ENCODE measurements at regions not wholly inside any gene's neighbourhood (a gene's known extent, or its start where the extent isn't known, plus 50 kb on each side); places are given as distances from the start of the nearest gene placed in this dataset.
"Not testable (repeated sequence)": the region's sequence is repeated elsewhere in the genome, so short reads cannot be mapped to it uniquely, and the experiment has no call there.

- no peak for DNase-seq (ENCODE audit: low read depth, low spot score)
These were observed 359.6 kb upstream of the CCL2 start for GRCh38 chr17:33895491-33895890.

GRCh38 chr17:33896263-33896662, 358.8 kb upstream of the CCL2 start:
- DNase-seq (ENCODE audit: low read depth, low spot score), result no peak

GRCh38 chr17:33901085-33901484, 354.0 kb upstream of the CCL2 start:
- DNase-seq (ENCODE audit: low read depth, low spot score), result no peak

GRCh38 chr17:33902901-33903449, 352.1 kb upstream of the CCL2 start:
- no peak for DNase-seq (ENCODE audit: low read depth, low spot score)

- no peak for DNase-seq (ENCODE audit: low read depth, low spot score)
These were observed 350.6 kb upstream of the CCL2 start for GRCh38 chr17:33904476-33904875.

GRCh38 chr17:33905338-33905800, 349.7 kb upstream of the CCL2 start:
- no peak for DNase-seq (ENCODE audit: low read depth, low spot score)

- DNase-seq (ENCODE audit: low read depth, low spot score), result no peak
These were observed 346.6 kb upstream of the CCL2 start for GRCh38 chr17:33908363-33909064.

GRCh38 chr17:33910200-33910857, 344.8 kb upstream of the CCL2 start:
- DNase-seq (ENCODE audit: low read depth, low spot score), result no peak

GRCh38 chr17:33914125-33914524, 341.0 kb upstream of the CCL2 start:
- DNase-seq (ENCODE audit: low read depth, low spot score), result no peak

- DNase-seq (ENCODE audit: low read depth, low spot score), result no peak
These were observed 332.1 kb upstream of the CCL2 start for GRCh38 chr17:33922971-33923370.

GRCh38 chr17:33924104-33924503, 331.0 kb upstream of the CCL2 start:
- DNase-seq (ENCODE audit: low read depth, low spot score), result no peak

GRCh38 chr17:33925649-33926048, 329.4 kb upstream of the CCL2 start:
- DNase-seq (ENCODE audit: low read depth, low spot score), result no peak

- no peak for DNase-seq (ENCODE audit: low read depth, low spot score)
These were observed 327.4 kb upstream of the CCL2 start for GRCh38 chr17:33927732-33928133.

- no peak for DNase-seq (ENCODE audit: low read depth, low spot score)
These were observed 325.8 kb upstream of the CCL2 start for GRCh38 chr17:33929181-33929724.

- not testable (repeated sequence) for DNase-seq (ENCODE audit: low read depth, low spot score)
These were observed 323.8 kb upstream of the CCL2 start for GRCh38 chr17:33931148-33931814.

GRCh38 chr17:33932996-33933395, 322.1 kb upstream of the CCL2 start:
- no peak for DNase-seq (ENCODE audit: low read depth, low spot score)

GRCh38 chr17:33933576-33933975, 321.5 kb upstream of the CCL2 start:
- no peak for DNase-seq (ENCODE audit: low read depth, low spot score)

GRCh38 chr17:33934696-33935095, 320.4 kb upstream of the CCL2 start:
- no peak for DNase-seq (ENCODE audit: low read depth, low spot score)

- no peak for DNase-seq (ENCODE audit: low read depth, low spot score)
These were observed 319.3 kb upstream of the CCL2 start for GRCh38 chr17:33935822-33936221.

GRCh38 chr17:33936764-33937163, 318.3 kb upstream of the CCL2 start:
- no peak for DNase-seq (ENCODE audit: low read depth, low spot score)

GRCh38 chr17:33939959-33940358, 315.1 kb upstream of the CCL2 start:
- no peak for DNase-seq (ENCODE audit: low read depth, low spot score)

GRCh38 chr17:33940769-33941370, 314.2 kb upstream of the CCL2 start:
- DNase-seq (ENCODE audit: low read depth, low spot score), result no peak
